ENCODE measurements at regions not wholly inside any gene's neighbourhood (a gene's known extent, or its start where the extent isn't known, plus 50 kb on each side); places are given as distances from the start of the nearest gene placed in this dataset.

- DNase-seq (no peak), ATAC-seq (no peak)
- TF ChIP-seq CTCF (IDR thresholded peaks at IDR 0.05) (no peak), POLR2A (IDR thresholded peaks at IDR 0.05) (no peak)
- no peak overlapping the region for H3K27ac ChIP-seq
- WGBS, 4 donors = 90 to 100% (median 98%) methylated on average over 1 of the region's 1 CpG
- no peaks in the 10 kb centered on the region for H3K4me1 ChIP-seq
- intact Hi-C loops (cut with DNase I) = no loop called here
- H3K27me3 ChIP-seq = no peaks in the 10 kb centered on the region
- H3K9me3 ChIP-seq = no peaks in the 10 kb centered on the region
- no peaks in the 10 kb centered on the region for H3K36me3 ChIP-seq
- H3K4me3 ChIP-seq = no peak overlapping the region
Measured at GRCh38 chr2:200217320-200217719, 89.2 kb upstream of the SPATS2L start.

- Histone ChIP-seq H3K36me3 (no peaks in the 10 kb centered on the region), H3K27me3 (no peaks in the 10 kb centered on the region), H3K4me3 (no peak overlapping the region), H3K27ac (no peak overlapping the region), H3K9me3 (no peaks in the 10 kb centered on the region), H3K4me1 (peaks cover 0 to 5% (median 0%) of the 10 kb centered on the region in 12 donors)
- intact Hi-C loops (cut with DNase I) = no loop called here
- WGBS, 4 donors = 70 to 95% (median 87%) methylated on average over 1 of the region's 1 CpG
- no peak for TF ChIP-seq POLR2A (IDR thresholded peaks at IDR 0.05)
- no peak for TF ChIP-seq CTCF (IDR thresholded peaks at IDR 0.05)
- no peak for ATAC-seq
- no peak for DNase-seq
Measured at GRCh38 chr2:200218645-200219044, 87.8 kb upstream of the SPATS2L start.

DNA sequence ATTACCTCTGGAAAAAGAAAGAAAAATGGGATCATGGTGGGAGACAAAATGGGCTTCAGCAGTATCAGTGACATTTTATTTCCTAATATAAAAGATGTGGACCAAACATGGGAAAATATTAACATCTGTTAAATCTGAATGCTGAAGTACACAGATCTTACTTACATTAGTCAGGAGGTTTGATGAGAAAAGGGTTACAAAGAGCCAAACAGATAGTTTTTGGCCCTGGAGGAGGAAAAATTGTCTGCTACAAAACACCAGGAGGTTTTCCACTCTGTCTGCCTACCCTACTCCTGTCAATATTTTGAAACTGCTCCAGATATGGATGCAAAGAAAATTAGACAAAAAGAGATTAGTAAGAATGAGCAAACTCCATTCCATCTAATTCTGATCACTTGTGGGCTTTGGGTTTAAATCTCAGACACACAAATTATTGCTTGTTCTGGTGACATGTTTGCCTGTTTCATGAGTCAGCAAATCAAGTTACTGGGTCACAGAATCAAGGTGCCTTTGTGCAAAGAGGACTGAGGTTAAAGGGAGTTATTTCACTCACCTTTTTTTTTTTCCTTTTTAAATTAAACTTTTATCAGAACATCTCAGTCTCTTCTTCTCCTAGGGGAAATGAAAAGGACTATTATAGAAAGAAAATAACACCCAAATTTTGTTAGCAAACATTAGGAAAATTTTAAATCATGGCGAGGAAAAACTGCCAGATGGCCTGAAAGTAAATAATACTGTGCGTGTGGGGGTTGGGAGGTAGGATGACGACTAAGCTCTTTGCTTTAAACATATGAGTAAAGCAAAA is 87.0 kb upstream of the SPATS2L start:
- intact Hi-C loops (cut with DNase I) = loop anchor here in 3 of 10 donors (10.0 kb wide), 3 partner anchors 75 to 255 kb away; no protein-coding TSS in a partner anchor

More for the DNA sequence above, 87.0 kb upstream of the SPATS2L start:
- no peak overlapping the region for H3K4me3 ChIP-seq
- H3K4me1 ChIP-seq = peaks cover 0 to 8% (median 0%) of the 10 kb centered on the region in 12 donors
- no peaks in the 10 kb centered on the region for H3K9me3 ChIP-seq
- WGBS, 4 donors = 74 to 76% (median 75%) methylated on average over 3 of the region's 3 CpGs
- no peak overlapping the region for H3K27ac ChIP-seq
- no peaks in the 10 kb centered on the region for H3K36me3 ChIP-seq
- no peak for DNase-seq
- no peak for ATAC-seq
- TF ChIP-seq POLR2A (IDR thresholded peaks at IDR 0.05) (no peak), CTCF (IDR thresholded peaks at IDR 0.05) (no peak)
- H3K27me3 ChIP-seq = no peaks in the 10 kb centered on the region
